NCI-H446 treated with DMSO at 0.1 percent for 48 hours (cell line): ENCODE measurements at regions not wholly inside any gene's neighbourhood (a gene's known extent, or its start where the extent isn't known, plus 50 kb on each side); places are given as distances from the start of the nearest gene placed in this dataset.
A peak's percentile ranks its signal among the peaks of the same experiment; 100 is the strongest.

Source experiments
- DNase-seq: peaks from one replicate; lab custom pipeline; 2025; lab: John Stamatoyannopoulos, UW

- no peak for DNase-seq
Measured at GRCh38 chr15:31752905-31753304, 277.4 kb upstream of the CHRNA7 start.

- peak; percentile 34 for DNase-seq
Measured at GRCh38 chr15:31758126-31758525, 272.2 kb upstream of the CHRNA7 start.

GRCh38 chr15:31768055-31768454, 262.3 kb upstream of the CHRNA7 start:
- DNase-seq: no peak

- DNase-seq: no peak
Measured at GRCh38 chr15:31774045-31774444, 256.3 kb upstream of the CHRNA7 start.

GRCh38 chr15:31776039-31776438, 254.3 kb upstream of the CHRNA7 start:
- DNase-seq: no peak

- no peak for DNase-seq
Measured at GRCh38 chr15:31781261-31781660, 249.1 kb upstream of the CHRNA7 start.

GRCh38 chr15:31782016-31782783, 248.1 kb upstream of the CHRNA7 start:
- no peak for DNase-seq

- no peak for DNase-seq
Measured at GRCh38 chr15:31782951-31783350, 247.4 kb upstream of the CHRNA7 start.

GRCh38 chr15:31786360-31786759, 244.0 kb upstream of the CHRNA7 start:
- DNase-seq: no peak

GRCh38 chr15:31788104-31788503, 242.2 kb upstream of the CHRNA7 start:
- DNase-seq: no peak

- no peak for DNase-seq
Measured at GRCh38 chr15:31792611-31793199, 237.6 kb upstream of the CHRNA7 start.

- no peak for DNase-seq
Measured at GRCh38 chr15:31799319-31799714, 231.0 kb upstream of the CHRNA7 start.

GRCh38 chr15:31799715-31800321, 230.5 kb upstream of the CHRNA7 start:
- peak; percentile 45 for DNase-seq

GRCh38 chr15:31801152-31801551, 229.2 kb upstream of the CHRNA7 start:
- DNase-seq: peak; percentile 29

GRCh38 chr15:31802761-31803160, 227.6 kb upstream of the CHRNA7 start:
- no peak for DNase-seq

GRCh38 chr15:31803388-31803884, 226.9 kb upstream of the CHRNA7 start:
- no peak for DNase-seq

- DNase-seq: no peak
Measured at GRCh38 chr15:31805090-31805662, 225.1 kb upstream of the CHRNA7 start.

- peak; percentile 31 for DNase-seq
Measured at GRCh38 chr15:31806106-31806505, 224.2 kb upstream of the CHRNA7 start.

- DNase-seq: no peak
Measured at GRCh38 chr15:31811641-31812040, 218.7 kb upstream of the CHRNA7 start.

- DNase-seq: no peak
Measured at GRCh38 chr15:31814082-31814481, 216.2 kb upstream of the CHRNA7 start.

GRCh38 chr15:31815411-31816155, 214.7 kb upstream of the CHRNA7 start:
- no peak for DNase-seq

- no peak for DNase-seq
Measured at GRCh38 chr15:31822463-31822862, 207.9 kb upstream of the CHRNA7 start.
